ENCODE measurements at regions not wholly inside any gene's neighbourhood (a gene's known extent, or its start where the extent isn't known, plus 50 kb on each side); places are given as distances from the start of the nearest gene placed in this dataset.

DNA sequence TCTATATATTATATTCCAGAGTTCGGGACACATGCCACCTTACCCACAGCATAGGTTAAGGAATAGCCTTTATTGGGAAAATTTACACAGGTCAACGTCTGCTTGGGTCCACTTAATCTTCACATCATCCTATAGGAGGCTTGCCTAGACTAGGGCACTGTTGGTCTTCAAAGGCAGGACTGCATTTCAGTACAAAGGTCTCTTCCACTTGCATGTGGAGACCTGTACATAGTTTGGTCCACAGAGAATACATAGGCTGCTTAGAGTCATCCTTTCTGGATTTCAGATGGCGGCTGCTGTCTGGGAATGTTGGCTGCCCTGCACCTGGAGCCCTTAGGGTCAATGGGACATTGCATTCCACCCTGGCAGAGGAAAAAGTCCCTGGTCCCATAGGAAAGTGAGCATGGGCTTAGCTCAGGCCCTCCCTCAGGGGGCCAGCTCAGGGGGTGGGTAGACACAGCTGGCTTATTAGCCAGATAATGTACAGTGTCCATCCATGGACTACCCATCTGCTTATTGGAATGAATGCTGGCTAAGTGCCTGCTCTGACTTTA lies 75.3 kb upstream of the TGFBR2 start:
- TF ChIP-seq, protein P1, sequence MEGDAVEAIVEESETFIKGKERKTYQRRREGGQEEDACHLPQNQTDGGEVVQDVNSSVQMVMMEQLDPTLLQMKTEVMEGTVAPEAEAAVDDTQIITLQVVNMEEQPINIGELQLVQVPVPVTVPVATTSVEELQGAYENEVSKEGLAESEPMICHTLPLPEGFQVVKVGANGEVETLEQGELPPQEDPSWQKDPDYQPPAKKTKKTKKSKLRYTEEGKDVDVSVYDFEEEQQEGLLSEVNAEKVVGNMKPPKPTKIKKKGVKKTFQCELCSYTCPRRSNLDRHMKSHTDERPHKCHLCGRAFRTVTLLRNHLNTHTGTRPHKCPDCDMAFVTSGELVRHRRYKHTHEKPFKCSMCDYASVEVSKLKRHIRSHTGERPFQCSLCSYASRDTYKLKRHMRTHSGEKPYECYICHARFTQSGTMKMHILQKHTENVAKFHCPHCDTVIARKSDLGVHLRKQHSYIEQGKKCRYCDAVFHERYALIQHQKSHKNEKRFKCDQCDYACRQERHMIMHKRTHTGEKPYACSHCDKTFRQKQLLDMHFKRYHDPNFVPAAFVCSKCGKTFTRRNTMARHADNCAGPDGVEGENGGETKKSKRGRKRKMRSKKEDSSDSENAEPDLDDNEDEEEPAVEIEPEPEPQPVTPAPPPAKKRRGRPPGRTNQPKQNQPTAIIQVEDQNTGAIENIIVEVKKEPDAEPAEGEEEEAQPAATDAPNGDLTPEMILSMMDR (IDR thresholded peaks at IDR 0.05; ENCODE audit: poor library complexity), result no peak
- no peak for TF ChIP-seq EZH2 (IDR thresholded peaks at IDR 0.05; ENCODE audit: borderline replicate concordance)
- no peak for TF ChIP-seq EZH2phosphoT487 (IDR thresholded peaks at IDR 0.05; ENCODE audit: low read depth, severe bottlenecking, unreplicated experiment)

Measured in hepatocyte (in vitro differentiated cells).